Activated CD4-positive, alpha-beta T cell treated with anti-CD3 and anti-CD28 coated beads for 24 hours (primary cell): ENCODE measurements at regions not wholly inside any gene's neighbourhood (a gene's known extent, or its start where the extent isn't known, plus 50 kb on each side); places are given as distances from the start of the nearest gene placed in this dataset.
"Not testable (repeated sequence)": the region's sequence is repeated elsewhere in the genome, so short reads cannot be mapped to it uniquely, and the experiment has no call there.

ENCODE experiments used
- DNase-seq, 2 donors: peaks; one replicate each; pipeline ENCODE4 v3.0.0-alpha.2; 2020; ENCODE audit warnings: low read depth in 2 of 2

- DNase-seq = not testable (repeated sequence)
Measured at GRCh38 chr17:30712859-30713258, 111.6 kb downstream of the CRLF3 start.

GRCh38 chr17:30711626-30712507 is 112.6 kb downstream of the CRLF3 start:
- DNase-seq = not testable (repeated sequence)

- not testable (repeated sequence) for DNase-seq
Measured at GRCh38 chr17:30711176-30711575, 113.3 kb downstream of the CRLF3 start.

GRCh38 chr17:30710276-30711088 is 114.0 kb downstream of the CRLF3 start:
- not testable (repeated sequence) for DNase-seq

DNA sequence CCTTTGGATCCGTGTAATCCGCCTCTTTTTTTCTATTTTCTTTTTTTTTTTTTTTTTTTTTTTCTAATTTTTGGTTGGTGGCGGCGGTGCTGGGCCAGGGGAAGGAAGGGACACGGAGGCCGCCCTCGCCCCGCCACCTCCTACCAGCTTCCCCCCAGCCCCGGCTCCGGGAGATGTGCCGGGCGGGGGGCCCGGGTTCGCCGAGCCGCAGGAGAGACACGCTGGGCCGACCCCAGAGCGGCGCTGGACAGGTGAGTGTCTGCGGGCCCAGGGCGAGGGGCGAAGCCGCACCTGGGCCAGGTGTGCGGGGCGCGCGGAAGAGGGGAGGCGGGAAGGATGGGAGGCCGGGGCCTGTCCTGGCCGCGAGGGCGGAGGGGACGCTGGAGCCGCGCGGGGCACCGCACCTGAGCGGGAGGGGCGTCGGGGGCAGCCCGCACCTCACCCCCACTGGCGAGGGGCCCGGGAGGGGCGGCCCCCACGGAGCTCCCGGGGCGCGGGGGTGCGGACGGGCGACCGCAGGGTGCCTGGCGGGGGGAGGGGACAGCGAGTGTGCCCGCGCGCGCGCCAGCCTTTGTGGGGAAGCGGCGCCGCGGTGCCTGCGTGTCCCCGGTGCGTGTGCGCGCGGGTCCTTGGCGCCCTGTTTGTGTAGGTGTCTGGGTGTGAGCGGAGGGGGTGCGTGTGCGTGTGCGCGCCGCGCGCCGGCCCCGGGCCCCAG is 114.8 kb downstream of the CRLF3 start:
- DNase-seq = not testable (repeated sequence)

DNA sequence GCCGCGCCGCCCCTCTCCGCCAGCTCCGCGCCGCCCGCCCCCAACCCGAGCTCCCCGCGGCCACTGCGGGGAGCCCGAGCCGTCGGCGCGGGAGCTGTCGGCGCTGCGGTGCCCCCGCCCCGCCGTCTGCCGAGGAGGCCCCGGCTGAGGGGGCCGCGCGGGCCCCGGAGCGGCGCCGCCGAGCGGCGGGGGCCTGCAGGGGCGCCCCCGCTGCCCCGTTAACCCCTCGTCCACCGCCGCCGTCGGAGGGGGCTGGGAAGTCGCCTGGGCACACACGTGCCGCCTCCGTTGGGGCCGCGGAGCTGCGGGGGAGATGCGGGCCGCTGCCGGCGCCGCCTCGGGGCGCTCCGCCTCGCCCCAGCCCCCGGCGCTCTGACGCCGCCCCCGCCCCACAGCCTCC is 115.4 kb downstream of the CRLF3 start:
- DNase-seq = not testable (repeated sequence)

DNA sequence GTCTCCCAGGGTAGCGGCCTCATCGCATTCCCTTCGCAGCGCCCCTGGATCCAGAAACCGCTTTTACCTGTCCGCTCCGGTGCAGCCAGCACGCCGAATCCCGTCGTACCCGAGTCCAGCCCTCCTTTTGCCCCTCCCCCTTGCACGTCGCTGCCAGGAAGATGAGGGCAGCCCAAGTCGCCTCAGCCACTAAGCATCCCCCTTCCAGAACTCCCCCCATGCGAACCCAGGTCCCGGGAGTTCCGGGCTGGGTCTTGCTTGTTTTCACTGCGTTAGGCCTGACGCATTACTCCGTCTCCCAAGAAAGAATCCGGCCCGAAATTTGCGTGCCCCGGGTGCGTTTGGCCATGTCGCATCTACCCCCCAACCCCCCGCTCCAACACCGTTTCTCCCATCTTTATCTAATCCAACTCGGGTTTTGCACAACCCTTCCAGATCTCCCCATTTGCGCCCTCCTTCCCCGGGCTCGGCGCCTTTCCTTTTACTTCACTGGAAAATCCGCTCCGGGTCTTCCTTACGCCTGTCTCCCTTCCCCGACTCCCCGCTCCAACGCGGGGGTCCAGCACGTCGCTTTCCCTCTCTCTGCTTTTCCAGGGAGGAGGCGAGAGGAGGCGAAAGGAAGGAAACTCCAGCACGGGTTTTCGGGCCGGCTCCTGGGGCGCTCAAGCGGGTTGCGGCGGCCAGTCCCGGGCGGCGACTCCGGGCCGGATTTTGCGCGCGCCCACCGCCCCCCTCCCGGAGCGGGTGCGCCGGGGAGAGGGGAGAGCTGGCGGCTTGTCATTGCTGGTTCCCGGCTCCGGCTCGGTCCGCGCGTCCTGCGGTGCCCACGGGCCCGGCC is 116.0 kb downstream of the CRLF3 start:
- DNase-seq = peak in 1 of 2 donors; percentile 44

GRCh38 chr17:30707724-30708240 is 116.7 kb downstream of the CRLF3 start:
- DNase-seq = not testable (repeated sequence)

DNA sequence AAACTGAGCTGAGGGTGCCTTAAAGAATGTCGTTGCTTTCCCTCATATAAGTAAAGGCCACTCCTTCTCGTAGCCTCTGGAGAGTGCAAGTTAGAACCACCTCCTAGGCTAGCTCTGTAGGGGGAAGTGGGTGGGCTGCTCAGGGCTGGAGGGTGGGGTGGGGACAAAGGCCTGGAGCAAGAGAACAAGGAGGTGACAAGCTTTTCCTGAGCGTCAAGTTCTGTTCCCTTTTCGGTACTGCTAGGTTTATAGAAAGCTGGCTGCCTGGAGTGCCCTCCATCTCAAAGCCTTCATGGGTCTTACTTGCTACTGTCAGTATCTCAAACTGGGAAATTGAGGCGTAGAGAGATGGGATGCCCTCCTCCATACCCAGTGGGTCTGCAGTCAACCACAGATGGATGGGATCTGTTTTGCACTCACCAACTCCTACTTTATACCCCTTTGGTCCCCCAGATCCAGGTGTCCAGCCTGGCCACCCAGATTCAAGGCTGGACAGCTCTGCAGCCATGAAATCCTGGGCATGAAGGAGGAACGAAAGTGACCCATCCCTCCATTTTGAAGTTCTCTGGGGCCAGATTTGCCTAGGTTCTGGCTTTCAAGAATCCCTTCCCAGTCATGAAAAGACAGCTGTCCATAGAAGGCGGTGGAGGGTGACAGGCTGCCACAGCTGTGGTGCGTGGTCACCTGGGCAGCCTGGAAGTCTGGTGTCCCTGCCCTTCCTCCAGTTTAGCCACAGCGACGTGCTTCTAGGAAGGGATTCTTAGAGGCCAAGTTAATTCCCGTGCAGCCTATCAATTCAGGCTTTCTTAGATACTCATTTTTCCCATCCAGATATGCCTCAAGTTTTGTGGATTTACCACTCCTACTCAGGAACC is 117.8 kb downstream of the CRLF3 start:
- DNase-seq = not testable (repeated sequence)

DNA sequence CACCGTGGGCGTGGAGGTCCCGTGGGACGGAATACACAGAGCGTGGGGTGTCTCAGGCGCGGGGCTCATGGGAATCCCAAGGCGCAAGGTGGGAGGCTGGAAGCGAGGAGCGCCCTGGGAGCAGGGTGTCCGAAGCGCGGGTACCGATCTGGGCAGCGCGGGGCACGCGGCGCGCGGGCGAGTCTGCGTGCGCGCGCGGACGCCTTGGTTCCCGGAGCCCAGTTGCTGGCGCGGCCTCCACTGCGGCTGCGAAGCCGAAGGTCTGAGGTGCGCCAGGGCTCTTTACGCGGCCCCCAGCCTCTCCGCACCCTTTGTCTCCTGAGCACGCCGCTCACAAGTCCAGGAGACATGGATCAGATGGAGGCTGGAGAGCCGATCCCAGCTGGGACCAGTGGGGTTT is 118.5 kb downstream of the CRLF3 start:
- not testable (repeated sequence) for DNase-seq

DNA sequence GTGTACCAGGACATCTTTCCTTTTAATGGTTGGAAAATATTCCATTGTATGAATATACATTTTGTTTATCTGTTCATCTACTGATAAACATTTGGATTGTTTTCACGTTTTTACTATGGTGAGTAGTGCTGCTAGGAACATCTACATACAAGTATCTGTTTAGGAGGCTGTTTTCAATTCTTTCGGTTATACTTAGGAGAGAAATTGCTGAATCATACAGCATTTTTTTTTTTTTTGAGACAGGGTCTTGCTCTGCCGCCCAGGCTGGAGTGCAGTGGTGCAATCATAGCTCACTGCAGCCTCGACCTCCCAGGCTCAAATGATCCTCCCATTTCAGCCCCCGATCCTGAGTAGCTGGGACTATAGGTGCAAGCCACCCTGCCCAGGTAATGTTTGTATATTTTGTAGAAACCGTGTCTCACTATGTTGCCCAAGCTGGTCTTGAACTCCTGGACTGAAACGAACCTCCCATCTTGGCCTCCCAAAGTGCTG is 122.9 kb downstream of the CRLF3 start:
- DNase-seq = no peak

- DNase-seq = not testable (repeated sequence)
Measured at GRCh38 chr17:30700833-30701232, 123.7 kb downstream of the CRLF3 start.

DNA sequence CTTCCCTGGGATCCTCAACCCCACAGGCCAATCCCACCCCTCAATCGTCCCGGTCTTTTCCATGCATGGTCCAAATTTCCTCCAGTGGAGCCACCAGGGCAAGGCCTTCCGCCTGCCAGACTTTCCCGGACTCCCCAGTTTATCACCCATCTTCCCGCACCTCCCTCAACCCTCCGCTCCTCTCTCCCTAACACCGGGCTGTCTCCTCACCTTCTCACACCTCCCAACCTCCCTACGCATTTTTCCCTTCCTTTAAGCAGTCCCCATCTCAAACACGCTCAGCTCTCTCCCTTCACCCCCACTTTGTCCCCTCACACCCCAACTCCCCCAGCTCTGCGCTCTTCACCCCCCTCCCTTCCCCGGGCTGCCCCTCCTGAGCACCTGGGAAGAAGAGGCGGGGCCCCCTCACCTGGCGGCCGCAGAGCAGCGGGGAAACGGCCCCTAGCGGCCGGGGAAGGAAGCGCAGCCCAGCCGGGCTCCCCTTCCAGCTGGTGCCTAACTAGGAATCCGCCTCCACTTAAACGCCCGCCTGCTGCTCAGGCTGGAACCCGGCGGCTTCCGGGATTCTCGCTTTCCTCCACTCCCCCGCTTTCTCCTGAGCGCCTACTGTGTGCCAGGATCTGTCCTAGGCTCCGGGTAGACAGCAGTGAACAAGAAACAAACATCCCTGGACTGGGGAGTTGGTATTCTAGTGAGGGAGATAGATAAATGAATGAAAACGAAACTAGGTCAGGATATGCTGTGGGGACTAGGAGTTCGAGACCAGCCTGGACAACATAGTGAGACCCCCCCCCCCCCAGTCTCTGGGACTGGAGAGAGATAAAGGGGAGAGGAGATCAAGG is 126.7 kb downstream of the CRLF3 start:
- DNase-seq = peak; percentile 53 to 57

GRCh38 chr17:30696234-30696633 is 128.3 kb downstream of the CRLF3 start:
- DNase-seq = no peak

GRCh38 chr17:30695265-30695811 is 129.2 kb downstream of the CRLF3 start:
- DNase-seq = not testable (repeated sequence)

DNA sequence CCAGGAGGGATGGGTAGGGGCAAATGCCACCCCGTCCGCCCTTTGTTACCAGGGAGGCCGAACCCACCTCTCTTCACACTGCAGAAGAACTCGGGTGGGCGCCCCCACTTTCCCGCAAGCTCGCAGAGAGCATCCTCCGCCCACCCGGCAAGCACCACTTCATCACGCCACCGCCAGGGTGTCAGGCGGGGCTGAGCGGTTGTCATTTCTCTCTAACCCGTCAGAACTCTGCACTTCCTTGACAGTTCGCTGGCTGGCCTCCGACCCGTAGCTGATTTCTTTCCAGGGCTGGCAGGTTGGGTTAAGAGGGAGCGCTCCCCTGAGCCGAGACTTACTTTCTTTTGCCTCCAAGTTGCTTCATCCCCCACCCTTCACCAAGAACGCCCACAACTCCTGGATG is 130.7 kb downstream of the CRLF3 start:
- DNase-seq = not testable (repeated sequence)

- not testable (repeated sequence) for DNase-seq
Measured at GRCh38 chr17:30689266-30690000, 135.1 kb downstream of the CRLF3 start.
